Fibroblast of lung (primary cell): ENCODE measurements at regions not wholly inside any gene's neighbourhood (a gene's known extent, or its start where the extent isn't known, plus 50 kb on each side); places are given as distances from the start of the nearest gene placed in this dataset.

Experiments used
- DNase-seq, 2 donors: peaks; one replicate each; pipeline versions ENCODE4 v3.0.0 to v3.0.0-alpha.2; 2010; ENCODE audit warnings: low read depth in 2 of 2
- H2AFZ ChIP-seq: 2 replicates; pipeline ENCODE4 v1.5.1; 2012; ENCODE audit warnings: low read length, control low read depth, inconsistent platforms
- H3K27ac ChIP-seq: 2 replicates; pipeline ENCODE4 v1.5.1; 2011; ENCODE audit warnings: low read length, control low read depth; ENCODE audit not compliant: insufficient read depth
- H3K27me3 ChIP-seq: 2 replicates; pipeline ENCODE4 v1.5.1; 2011; ENCODE audit warnings: mild to moderate bottlenecking, low read length; ENCODE audit not compliant: control insufficient read depth, insufficient read depth
- H3K36me3 ChIP-seq: 2 replicates; pipeline ENCODE4 v1.5.1; 2011; ENCODE audit warnings: low read length; ENCODE audit not compliant: control insufficient read depth, insufficient read depth
- H3K4me1 ChIP-seq: 2 replicates; pipeline ENCODE4 v1.5.1; 2011; ENCODE audit warnings: low read length; ENCODE audit not compliant: control insufficient read depth, insufficient read depth; ENCODE audit errors: extremely low read depth
- H3K4me2 ChIP-seq: 2 replicates; pipeline ENCODE4 v1.5.1; 2011; ENCODE audit warnings: low read length, control low read depth; ENCODE audit not compliant: insufficient read depth; ENCODE audit errors: extremely low read depth
- H3K4me3 ChIP-seq, 4 experiments: fragments of 200-600 bp in 1 of 4; sonication (generic) in 1 of 4; replicated peaks in 1 of 4; 2 replicates each; pipeline ENCODE4 v1.5.1; 2011 to 2016; ENCODE audit warnings: low read length in 4 of 4, low read depth in 3 of 4, mild to moderate bottlenecking in 3 of 4, control low read depth in 2 of 4, inconsistent platforms in 1 of 4, mixed read lengths in 1 of 4; ENCODE audit not compliant: insufficient read depth in 1 of 4; ENCODE audit errors: control extremely low read depth in 1 of 4
- H3K79me2 ChIP-seq: 2 replicates; pipeline ENCODE4 v1.5.1; 2012; ENCODE audit warnings: mild to moderate bottlenecking, low read length, inconsistent platforms; ENCODE audit not compliant: control insufficient read depth, insufficient read depth
- H3K9ac ChIP-seq: 2 replicates; pipeline ENCODE4 v1.5.1; 2011; ENCODE audit warnings: mild to moderate bottlenecking, low read length, control low read depth; ENCODE audit not compliant: insufficient read depth
- H3K9me3 ChIP-seq: 2 replicates; pipeline ENCODE4 v1.5.1; 2012; ENCODE audit warnings: low read depth, low read length; ENCODE audit not compliant: control insufficient read depth, insufficient read depth
- H4K20me1 ChIP-seq: 2 replicates; pipeline ENCODE4 v1.5.1; 2011; ENCODE audit warnings: low read length; ENCODE audit not compliant: control insufficient read depth, insufficient read depth; ENCODE audit errors: extremely low read depth
- EZH2 ChIP-seq: IDR thresholded peaks from 2 replicates; pipeline ENCODE4 v1.5.1; 2012; ENCODE audit warnings: low read length, control low read depth, mild to moderate bottlenecking; ENCODE audit errors: missing control alignments
- TF ChIP-seq, protein P1 (sequence below), 2 donors: IDR thresholded peaks in 1 of 2; conservative IDR thresholded peaks in 1 of 2; 1 replicate in 1 of 2; 2 replicates in 1 of 2; pipeline ENCODE4 v1.5.1; 2011 to 2012; ENCODE audit warnings: low read length in 2 of 2, control low read depth in 1 of 2, inconsistent platforms in 1 of 2, low read depth in 1 of 2, mild to moderate bottlenecking in 1 of 2

DNA sequence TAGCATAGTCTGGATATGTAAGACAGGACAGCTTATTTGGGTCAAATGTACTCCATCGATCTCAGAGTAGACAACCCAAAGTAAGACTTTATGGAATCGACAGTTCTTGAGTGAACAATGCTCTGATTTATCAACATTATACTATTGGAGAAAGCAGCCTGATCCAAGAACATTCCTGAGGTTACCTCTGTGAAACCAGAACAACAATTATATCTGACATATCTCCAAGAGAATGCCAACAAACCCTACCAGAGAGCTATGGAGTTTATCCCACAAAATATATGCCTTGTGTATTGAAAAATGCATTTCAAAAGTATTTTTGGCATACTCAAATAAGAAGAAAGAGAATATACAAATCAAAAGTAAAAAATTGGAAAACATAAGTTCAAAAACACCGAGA is 1985.9 kb downstream of the EFNA5 start:
- Histone ChIP-seq H4K20me1 (no peaks in the 10 kb centered on the region), H3K4me1 (no peaks in the 10 kb centered on the region), H2AFZ (no peak overlapping the region), H3K4me2 (no peak overlapping the region), H3K79me2 (no peaks in the 10 kb centered on the region), H3K36me3 (no peaks in the 10 kb centered on the region), H3K4me3 (no peak overlapping the region), H3K27ac (no peak overlapping the region), H3K27me3 (no peaks in the 10 kb centered on the region), H3K9ac (no peak overlapping the region), H3K9me3 (no peaks in the 10 kb centered on the region)
- TF ChIP-seq EZH2, result no peak
- TF ChIP-seq, protein P1, sequence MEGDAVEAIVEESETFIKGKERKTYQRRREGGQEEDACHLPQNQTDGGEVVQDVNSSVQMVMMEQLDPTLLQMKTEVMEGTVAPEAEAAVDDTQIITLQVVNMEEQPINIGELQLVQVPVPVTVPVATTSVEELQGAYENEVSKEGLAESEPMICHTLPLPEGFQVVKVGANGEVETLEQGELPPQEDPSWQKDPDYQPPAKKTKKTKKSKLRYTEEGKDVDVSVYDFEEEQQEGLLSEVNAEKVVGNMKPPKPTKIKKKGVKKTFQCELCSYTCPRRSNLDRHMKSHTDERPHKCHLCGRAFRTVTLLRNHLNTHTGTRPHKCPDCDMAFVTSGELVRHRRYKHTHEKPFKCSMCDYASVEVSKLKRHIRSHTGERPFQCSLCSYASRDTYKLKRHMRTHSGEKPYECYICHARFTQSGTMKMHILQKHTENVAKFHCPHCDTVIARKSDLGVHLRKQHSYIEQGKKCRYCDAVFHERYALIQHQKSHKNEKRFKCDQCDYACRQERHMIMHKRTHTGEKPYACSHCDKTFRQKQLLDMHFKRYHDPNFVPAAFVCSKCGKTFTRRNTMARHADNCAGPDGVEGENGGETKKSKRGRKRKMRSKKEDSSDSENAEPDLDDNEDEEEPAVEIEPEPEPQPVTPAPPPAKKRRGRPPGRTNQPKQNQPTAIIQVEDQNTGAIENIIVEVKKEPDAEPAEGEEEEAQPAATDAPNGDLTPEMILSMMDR (conservative IDR thresholded peaks at IDR 0.05 in 1 of 2, IDR thresholded peaks at IDR 0.05 in 1 of 2; ENCODE audit: low read depth in 1 of 2, low read length in 2 of 2), result no peak
- peak in 1 of 2 donors; percentile 31 for DNase-seq

DNA sequence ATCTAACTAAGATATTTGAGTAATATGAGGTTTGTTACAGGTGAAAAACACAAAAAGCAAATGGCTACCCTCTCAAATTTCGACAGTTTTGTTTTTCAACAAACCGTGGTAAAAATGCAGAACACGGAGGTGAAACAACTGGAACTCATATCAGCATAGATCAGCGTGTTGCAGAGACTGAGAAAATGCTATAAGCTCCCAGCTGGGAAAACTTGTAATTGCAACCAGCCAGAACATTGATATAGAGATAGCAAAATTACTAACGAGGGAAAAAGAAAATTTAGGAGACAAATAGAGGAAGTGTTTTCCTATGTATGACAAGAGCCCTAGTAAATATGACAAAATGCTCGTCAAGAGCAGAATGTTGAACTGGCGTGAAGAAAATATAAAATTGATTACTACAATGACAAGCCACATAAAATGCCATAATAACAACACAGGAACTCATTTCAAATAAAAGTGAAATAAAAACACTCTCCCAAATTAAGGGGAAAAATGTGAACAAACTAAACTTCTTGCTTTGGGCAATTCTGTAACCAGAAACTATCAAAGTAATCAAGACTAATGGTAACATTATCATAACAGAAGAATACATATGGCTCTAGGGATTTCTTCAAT is 1989.8 kb downstream of the EFNA5 start:
- no peaks in the 10 kb centered on the region for H4K20me1 ChIP-seq
- no peak for DNase-seq
- TF ChIP-seq, protein P1 (conservative IDR thresholded peaks at IDR 0.05 in 1 of 2, IDR thresholded peaks at IDR 0.05 in 1 of 2; ENCODE audit: low read depth in 1 of 2, low read length in 2 of 2), result no peak
- TF ChIP-seq EZH2, result no peak

DNA sequence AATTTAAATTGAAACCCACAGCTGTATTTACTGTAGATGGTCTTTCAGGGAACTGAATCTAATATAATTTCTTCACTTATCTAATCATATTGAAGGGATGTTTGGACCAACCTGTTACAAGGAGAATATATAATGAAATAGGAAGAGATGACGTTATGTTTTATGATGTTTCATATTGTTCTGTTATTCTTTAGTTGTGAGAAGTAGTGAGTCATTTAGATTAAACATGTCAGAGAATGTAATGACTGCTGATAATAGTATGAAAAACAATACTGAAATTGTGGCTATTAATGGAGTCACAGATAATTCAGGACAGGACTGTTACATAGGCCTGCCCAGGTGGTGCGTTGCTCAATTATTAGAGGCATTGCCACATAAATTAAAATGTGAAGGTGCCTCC is 1993.4 kb downstream of the EFNA5 start:
- peak; percentile 0 to 5 for DNase-seq
- Histone ChIP-seq H3K4me3 (no peak overlapping the region), H3K27ac (no peak overlapping the region), H3K9me3 (no peaks in the 10 kb centered on the region), H2AFZ (no peak overlapping the region), H3K36me3 (no peaks in the 10 kb centered on the region), H3K79me2 (no peaks in the 10 kb centered on the region), H3K27me3 (no peaks in the 10 kb centered on the region), H3K9ac (no peak overlapping the region), H4K20me1 (no peaks in the 10 kb centered on the region), H3K4me2 (no peak overlapping the region), H3K4me1 (no peaks in the 10 kb centered on the region)
- no peak for TF ChIP-seq EZH2
- TF ChIP-seq, protein P1 (conservative IDR thresholded peaks at IDR 0.05 in 1 of 2, IDR thresholded peaks at IDR 0.05 in 1 of 2; ENCODE audit: low read depth in 1 of 2, low read length in 2 of 2), result no peak

More for the DNA sequence above, 1989.8 kb downstream of the EFNA5 start:
- Histone ChIP-seq H2AFZ (no peak overlapping the region), H3K27me3 (no peaks in the 10 kb centered on the region), H3K4me1 (no peaks in the 10 kb centered on the region), H3K4me3 (no peak overlapping the region), H3K27ac (no peak overlapping the region), H3K79me2 (no peaks in the 10 kb centered on the region), H3K36me3 (no peaks in the 10 kb centered on the region), H3K4me2 (no peak overlapping the region), H3K9me3 (no peaks in the 10 kb centered on the region), H3K9ac (no peak overlapping the region)
